ENCODE measurements at regions not wholly inside any gene's neighbourhood (a gene's known extent, or its start where the extent isn't known, plus 50 kb on each side); places are given as distances from the start of the nearest gene placed in this dataset.

DNA sequence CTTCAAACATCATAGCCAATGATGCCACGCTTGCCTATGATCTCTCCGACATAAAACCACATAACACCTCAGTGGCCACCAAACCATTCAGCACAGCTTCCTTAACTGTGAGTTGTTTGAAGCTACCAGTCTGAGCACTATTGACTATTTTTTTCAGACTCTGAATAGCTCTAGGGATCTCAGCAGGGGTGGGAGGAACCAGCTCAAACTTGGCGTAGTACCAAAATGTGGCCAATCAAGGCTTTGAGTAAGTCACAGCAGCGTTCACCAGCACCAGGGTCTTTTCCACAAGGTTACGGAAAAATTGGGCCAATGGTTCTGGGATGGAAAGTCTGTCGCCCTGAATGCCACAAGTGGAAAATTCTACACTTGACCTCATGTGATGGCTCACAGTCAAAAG lies 70.6 kb downstream of the SMPDL3A start:
- TF ChIP-seq, protein P1, sequence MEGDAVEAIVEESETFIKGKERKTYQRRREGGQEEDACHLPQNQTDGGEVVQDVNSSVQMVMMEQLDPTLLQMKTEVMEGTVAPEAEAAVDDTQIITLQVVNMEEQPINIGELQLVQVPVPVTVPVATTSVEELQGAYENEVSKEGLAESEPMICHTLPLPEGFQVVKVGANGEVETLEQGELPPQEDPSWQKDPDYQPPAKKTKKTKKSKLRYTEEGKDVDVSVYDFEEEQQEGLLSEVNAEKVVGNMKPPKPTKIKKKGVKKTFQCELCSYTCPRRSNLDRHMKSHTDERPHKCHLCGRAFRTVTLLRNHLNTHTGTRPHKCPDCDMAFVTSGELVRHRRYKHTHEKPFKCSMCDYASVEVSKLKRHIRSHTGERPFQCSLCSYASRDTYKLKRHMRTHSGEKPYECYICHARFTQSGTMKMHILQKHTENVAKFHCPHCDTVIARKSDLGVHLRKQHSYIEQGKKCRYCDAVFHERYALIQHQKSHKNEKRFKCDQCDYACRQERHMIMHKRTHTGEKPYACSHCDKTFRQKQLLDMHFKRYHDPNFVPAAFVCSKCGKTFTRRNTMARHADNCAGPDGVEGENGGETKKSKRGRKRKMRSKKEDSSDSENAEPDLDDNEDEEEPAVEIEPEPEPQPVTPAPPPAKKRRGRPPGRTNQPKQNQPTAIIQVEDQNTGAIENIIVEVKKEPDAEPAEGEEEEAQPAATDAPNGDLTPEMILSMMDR (conservative IDR thresholded peaks at IDR 0.05), result no peak

DNA sequence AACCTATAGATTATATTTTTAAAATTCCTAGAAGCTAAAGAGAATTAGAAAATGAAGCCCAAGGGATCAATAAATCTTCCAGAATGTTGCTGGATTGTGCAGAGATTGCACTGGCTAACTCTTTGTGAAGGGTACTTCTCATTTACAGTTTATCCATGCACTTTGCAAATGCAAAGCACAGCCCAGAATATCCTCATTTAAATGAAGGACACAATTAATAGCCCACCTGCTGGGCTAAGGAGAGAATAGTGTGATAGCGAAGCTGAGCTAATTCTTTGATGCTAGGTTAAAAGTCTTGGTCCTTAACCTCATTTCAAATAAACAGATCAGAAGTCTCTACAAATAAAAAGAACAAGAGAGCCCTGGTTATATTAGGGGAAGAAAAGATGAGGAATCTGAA lies 72.5 kb downstream of the SMPDL3A start:
- TF ChIP-seq, protein P1 (conservative IDR thresholded peaks at IDR 0.05), result no peak
- H3K27ac ChIP-seq, result no peak overlapping the region

More for the DNA sequence above, 70.6 kb downstream of the SMPDL3A start:
- H3K27ac ChIP-seq, result no peak overlapping the region

DNA sequence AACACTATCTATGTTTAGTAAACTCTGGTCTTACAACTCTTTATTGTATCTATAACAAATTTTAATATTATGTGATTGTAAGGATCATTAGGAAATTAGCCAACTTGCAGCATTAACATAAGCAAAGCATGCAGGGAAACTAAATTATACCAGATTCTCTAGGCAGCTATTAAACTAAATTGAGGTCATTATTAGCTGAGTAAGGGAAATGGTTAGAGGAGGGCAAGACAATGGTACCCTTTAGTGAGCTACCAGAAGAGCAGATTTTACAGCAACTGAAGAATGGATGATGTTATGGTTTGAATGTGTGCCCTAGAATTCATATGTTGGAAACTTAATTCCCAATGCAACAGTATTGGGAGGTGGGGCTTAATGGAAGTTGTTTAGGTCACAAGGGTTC lies 79.1 kb downstream of the SMPDL3A start:
- no peak overlapping the region for H3K27ac ChIP-seq
- TF ChIP-seq, protein P1 (conservative IDR thresholded peaks at IDR 0.05), result no peak

DNA sequence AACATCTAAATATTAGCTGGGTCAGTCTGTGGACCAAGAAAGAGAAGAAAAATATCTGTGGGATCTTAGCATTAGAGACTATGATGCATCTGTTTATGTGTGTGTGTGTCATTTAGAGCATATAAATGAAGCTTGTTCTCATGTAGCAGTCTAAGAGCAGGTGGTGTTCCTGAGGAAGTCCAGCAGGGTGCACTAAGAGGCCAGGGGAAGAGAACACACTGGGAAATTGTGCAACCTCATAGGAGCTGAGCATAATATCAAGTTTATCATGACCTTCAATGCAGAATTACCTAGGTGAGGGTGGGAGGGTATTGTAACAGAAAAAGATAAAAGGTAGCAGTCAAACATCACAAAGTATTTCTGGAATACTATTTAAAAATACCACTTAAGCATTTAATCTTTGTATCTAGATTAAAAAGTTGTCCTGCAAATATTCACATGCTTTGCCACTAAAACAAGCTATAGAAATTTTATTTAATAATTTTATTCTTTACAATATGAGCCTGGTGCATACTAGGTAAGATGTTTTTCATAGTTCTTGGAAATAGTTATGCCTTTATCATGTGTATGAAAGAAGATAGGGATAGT lies 80.5 kb downstream of the SMPDL3A start:
- TF ChIP-seq, protein P1 (conservative IDR thresholded peaks at IDR 0.05), result peak; percentile 86
- no peak overlapping the region for H3K27ac ChIP-seq

DNA sequence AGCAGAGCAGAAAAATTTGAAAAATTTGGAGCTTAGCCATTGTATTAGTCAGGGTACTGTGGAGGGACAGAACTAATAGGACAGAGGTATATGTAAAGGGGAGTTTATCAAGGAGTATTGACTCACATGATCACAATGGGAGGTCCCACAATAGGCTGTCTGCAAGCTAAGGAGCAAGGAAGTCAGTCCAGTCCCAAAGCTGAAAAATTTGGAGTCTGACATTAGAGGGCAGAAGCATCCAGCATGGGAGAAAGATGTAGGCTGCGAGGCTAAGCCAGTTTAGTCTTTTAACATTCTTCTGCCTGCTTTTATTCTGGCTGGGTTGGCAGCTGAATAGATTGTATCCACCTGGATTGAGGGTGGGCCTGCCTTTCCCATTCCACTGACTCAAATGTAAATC lies 82.0 kb downstream of the SMPDL3A start:
- no peak overlapping the region for H3K27ac ChIP-seq

DNA sequence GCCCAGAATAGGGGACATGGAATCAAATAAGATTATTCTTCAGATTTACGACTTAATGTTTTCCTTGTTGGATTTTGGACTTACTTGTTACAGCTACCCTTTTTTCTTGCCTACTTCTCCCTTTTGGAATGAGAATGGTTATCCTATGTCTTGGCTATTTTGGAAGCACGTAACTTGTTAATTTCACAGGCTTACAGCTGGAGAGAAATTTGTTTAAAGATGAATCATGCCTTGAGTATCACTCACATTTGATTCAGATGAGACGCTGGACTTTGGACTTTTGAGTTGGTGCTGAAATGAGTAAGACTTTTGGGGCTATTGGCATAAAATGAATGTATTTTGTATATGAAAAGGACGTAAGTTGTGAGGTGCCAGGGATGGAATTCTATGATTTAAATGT lies 83.3 kb downstream of the SMPDL3A start:
- H3K27ac ChIP-seq, result no peak overlapping the region
- TF ChIP-seq, protein P1 (conservative IDR thresholded peaks at IDR 0.05), result no peak

More for the DNA sequence above, 82.0 kb downstream of the SMPDL3A start:
- TF ChIP-seq, protein P1 (conservative IDR thresholded peaks at IDR 0.05), result no peak

DNA sequence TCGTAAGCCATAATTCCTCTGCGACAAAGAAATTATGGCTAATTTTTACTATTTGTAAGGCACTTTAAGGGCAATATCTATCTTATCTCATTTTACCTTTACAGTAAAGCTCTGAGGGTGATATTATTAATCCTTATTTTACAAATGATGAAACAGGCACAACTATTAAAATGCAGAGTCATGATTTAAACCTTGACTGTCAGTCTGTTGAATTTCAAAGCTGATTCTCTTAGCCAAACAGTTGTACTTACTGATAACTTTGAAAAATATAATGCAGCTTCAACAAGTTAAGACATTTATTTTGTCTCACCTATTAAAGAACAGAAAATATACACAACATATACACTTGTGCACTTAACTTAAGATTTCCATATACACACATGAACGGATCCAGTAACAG lies 88.2 kb downstream of the SMPDL3A start:
- H3K27ac ChIP-seq, result no peak overlapping the region
- TF ChIP-seq, protein P1 (conservative IDR thresholded peaks at IDR 0.05), result no peak
